Activated CD4-positive, alpha-beta T cell treated with anti-CD3 and anti-CD28 coated beads, Interleukin-2, amount 50 U/mL, for 1 hour (primary cell): ENCODE measurements at regions not wholly inside any gene's neighbourhood (a gene's known extent, or its start where the extent isn't known, plus 50 kb on each side); places are given as distances from the start of the nearest gene placed in this dataset.
"Not testable (repeated sequence)": the region's sequence is repeated elsewhere in the genome, so short reads cannot be mapped to it uniquely, and the experiment has no call there.

Experiments used
- DNase-seq: peaks from one replicate; pipeline ENCODE4 v3.0.0-alpha.2; 2020

DNA sequence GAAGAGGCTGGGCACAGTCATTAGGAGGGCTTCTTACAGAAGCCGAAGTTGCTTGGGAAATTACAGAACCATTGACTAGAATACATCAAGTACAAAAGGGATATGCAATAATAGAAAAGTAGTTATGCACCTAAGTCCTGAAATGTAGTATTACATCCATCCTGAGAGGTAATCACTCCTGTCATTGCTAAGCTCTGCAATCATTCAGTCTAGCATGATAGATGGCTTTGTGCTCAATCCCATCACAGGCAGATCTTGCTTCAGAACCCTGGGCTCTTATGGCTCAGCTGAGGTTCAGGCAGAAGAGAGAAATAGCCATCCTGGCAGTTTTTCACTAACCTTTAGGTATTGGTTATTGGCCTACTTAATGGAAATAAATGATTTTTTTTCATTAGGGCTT is 231.7 kb upstream of the AFF2 start:
- no peak for DNase-seq

DNA sequence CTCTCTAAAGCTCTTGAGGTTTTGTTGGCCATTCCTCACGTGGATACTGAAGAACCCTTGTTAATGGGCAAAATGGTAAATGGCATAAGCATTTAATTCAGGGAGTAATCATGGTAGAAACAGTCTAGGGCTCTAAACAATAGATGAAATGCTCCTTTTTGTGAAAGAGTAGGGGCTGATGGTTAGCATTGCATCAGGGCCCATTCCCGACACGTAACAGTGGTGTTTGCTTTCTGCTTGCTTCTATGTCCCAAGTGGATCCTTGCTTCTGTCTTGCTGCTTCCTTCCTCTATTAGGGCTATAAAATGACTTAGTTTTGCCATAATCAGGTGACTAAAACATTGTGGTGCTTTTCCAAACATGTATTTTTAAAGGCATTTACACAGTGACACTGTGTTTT is 230.9 kb upstream of the AFF2 start:
- no peak for DNase-seq

DNA sequence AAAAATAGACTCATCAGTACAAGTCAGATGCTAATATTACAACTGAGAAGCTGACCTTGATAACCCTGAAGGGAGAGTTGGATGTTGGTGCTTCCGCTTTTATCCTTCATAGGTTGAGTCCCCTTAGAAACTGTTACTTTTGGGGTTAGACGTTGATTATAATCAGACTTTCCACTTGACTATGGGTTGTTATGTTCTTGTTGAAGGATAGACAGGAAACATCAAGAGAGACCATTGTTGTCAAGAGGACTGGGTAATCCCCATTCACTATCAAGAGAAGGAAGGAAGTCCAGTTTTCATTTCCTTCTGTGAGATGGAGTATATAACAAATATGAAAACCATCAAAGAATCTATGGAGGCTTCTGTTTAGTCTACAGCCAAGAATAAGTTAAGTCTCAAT is 229.9 kb upstream of the AFF2 start:
- no peak for DNase-seq

DNA sequence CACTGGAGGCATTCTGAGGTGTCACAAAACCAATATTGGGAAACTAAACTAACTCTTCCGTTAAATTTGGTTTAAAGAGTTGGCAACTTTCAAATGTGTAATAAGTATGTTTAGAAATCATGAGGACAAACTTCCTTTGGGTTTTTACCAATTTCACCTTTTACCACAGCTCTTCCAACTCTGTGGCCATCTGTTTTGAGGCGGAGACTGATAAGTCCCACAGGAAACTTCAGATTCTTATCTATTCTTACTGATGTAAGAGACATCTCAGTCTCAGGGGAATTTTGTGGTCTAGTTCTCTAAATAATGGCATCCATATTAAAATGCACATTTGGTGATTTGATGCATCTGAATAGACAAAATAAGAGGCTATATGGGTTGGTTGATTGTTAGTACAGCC is 229.2 kb upstream of the AFF2 start:
- DNase-seq, result no peak

DNA sequence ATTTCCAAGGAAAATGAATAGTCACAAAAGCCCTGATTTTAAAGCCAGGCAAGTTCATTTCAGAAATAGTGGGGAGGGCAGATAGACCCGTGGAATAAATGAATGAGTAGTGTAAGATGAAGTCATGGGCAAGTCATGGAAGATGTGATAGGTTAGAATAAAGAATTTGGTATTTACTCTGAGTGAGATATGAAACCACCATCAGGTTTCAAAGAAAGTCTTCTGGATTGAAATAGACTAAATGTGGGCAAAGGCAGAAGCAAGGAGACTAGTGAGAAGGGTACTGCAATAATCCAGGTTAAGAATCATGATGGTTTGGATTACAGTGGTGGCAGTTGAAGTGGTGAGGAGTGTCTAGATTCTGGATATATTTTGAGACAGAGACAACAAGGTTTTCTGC is 218.5 kb upstream of the AFF2 start:
- no peak for DNase-seq

DNA sequence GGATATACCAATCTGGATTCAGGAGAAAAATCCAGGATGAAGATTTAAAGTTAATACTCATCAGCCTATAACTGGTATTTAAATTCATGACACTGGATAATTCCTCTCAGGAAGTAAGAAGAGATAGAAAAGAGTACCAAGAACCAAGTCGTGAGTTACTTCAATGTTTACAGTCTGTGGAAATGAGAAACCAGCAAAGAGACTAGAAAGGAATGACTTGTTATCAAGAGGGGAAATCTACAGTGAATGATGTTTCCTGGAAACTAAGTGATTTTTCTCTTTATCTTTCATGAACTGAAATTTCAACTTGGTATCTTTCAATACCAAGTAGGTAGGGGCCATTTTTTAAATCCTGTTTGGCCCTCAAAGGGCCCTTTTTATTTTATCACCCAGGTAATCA is 217.9 kb upstream of the AFF2 start:
- no peak for DNase-seq

DNA sequence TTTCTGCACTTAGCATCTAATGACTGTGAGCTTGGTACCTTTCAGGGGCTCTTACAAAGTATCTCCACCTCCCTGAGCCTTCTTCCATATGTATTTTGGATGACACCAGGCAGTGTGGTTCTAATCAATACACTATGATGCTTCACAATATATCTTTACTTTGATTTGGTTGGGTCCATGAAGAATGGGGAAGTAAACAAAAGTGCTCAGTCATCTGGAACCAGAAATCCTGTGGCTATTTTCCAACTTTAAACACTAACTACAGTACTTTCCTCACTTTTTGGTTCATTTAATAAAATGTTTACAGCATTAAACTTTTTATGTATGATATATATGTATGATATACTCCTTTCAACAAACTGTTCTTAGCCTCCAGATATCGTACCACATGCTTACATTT is 216.4 kb upstream of the AFF2 start:
- no peak for DNase-seq

DNA sequence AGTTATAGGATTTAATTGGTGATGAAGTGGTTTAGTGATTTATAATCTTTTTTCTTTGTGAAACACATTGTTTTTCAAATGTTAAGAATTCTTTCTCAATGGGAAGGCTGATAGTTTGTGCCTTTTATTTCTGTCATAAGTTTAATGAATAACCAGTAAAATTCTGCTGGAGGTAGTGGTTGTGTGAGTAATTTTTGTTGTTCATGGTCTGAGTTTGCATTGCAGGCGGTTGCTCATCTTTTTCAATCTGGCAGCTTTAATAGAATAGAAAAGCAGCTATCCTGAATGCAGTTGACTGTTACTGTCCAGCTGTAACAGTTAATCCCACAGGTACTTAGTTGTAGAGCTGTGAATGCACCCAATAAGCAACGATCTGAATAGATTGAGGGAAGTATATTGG is 215.6 kb upstream of the AFF2 start:
- no peak for DNase-seq

DNA sequence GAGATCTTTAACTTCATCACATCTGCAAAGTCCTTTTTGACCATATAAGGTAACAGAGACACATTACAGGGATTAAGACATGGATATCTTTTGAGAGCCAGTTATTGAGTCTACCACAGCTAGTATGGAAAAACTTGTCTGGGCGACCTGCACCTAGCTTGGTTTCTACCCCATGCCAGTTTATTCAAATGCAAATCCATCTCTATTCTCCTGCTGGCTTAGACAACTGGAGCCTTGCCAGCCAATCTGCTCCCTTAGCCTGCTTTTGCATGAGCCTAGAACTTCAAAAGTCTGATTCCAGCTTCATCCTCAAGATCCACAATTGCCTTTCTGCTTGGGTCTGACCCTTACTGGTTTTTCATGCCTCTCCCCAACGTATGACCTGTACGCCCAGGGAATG is 212.0 kb upstream of the AFF2 start:
- no peak for DNase-seq

DNA sequence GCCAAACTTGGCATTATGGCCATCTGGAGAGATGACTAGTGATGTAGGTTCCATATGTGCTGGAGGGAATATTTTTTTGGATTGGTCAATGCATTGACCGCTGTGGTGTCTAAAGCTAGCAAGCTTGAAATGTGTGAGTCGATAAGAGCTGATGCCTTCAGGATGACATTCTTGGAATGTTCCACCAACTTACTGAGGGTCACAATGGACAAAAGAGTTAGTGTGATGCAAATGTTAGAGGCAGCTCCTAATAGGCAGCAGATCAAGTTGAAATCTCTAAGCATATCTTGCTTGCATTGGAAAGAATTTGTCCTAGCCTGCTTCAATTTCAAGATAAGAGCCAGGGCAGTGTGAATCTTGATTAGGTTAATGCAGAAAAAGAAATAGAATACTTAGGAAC is 210.4 kb upstream of the AFF2 start:
- no peak for DNase-seq

DNA sequence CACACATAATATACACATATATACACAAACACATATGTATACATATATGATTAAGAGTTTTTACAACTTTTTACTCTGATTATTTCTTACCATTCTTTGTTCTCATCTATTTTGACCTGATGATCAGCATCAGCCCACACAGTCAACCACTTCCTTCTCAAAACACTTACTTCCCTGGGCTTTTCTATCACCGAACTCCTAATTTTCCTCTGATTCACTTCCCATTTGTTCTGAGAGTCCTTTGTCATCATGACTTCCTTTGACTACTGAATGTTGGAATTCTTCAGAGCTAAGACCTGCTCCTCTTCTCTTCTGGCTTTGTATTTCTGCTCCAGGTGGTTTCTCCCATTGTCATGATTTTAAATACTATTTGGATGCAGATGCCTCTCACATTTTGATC is 209.5 kb upstream of the AFF2 start:
- DNase-seq, result no peak

DNA sequence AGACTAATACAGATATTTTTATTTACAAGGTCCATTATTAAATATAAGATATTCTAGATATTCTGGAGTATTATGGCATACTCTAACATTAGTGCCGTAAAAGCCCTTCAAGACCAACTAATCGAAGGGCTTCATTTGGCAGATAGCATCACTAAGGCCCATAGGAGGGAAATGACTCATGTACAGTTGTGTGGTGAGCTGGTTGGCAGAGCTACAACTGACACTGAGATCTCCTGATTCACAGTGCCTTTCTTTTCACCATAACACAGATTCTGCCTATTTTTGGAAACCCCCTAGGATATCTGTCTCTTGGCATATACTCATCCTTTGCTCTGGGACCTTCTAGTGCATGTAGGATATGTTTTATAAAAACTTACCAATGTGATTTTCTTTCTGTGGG is 201.7 kb upstream of the AFF2 start:
- DNase-seq, result no peak

DNA sequence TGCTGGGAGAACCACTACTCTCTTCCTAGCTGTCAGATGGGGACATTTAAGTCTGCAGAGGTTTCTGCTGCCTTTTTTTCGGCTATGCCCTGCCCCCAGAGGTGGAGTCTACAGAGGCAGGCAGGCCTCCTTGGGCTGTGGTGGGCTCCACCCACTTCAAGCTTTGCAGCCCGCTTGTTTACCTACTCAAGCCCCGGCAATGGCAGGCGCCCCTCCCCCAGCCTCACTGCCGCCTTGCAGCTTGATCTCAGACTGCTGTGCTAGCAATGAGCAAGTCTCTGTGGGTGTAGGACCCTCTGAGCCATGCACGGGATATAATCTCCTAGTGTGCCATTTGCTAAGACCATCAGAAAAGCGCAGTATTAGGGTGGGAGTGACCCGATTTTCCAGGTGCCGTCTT is 195.2 kb upstream of the AFF2 start:
- not testable (repeated sequence) for DNase-seq

DNA sequence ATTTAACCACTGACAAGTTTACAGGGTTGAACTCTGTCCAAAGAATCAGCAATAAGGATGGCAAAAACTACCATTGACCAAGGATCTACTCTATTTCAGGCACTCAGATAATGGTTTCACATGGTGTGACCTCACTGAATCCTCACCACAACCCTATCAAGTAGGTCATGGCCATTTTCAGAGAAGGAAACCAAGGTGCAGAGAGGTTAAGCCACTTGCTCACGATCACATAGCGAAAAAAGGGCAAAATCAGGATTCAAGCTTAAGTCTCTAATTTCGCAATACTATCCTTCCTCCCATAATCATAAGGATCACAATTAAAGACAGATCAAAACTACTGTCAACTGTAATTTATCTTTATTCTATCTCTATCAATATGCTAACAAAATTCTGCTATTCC is 191.0 kb upstream of the AFF2 start:
- DNase-seq, result no peak

DNA sequence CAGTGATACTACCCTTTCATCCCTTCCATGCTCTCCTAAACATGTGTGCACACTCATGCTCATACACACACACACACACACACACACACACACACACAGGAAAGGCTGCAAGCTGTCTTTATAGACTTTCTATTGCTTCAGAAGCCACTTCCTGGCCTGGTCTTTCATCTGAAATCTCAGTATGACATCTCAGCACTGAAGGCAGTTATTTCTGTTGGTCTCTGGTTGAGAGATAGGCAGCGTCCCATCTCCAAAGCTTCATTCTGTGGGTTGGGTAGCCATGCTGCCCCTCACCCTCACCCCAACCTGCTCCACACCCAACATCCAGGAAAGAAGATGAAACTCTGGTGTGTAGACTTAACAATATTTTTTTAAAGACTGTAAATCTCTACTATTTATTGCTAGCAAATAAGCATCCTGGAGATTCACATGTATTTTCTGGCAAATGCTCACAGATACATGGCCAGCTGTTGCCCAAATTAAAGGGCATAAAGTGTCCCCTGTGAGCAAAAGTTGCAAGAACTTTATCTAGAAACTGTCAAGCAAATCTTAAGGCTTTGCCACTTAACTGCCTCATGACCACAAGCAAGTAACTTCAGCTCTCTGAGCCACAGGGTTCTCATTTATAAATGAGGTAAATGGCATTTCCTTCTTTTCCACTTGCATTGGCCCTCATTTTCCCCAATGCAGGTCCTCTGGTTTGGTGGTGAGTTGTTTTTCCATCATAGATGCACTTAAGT is 189.8 kb upstream of the AFF2 start:
- DNase-seq, result peak; percentile 33

DNA sequence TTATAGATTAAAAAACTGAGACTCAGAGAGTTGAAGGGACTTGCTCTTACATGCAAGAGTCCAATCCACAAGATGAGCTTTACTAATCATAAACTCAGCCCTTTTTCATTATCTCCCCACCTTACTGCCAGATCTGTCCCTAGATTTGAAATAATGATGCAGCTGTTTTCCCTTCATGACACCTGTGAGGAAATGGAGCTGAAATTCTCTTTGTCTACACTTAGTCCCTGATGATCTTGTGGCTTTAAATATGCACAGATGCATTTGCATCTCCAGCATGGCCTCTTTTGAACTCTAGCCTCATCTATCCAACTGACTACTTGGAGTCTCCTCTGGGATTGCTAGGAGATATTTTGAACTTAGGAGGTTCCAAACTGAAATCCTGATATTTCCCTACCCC is 188.9 kb upstream of the AFF2 start:
- no peak for DNase-seq

DNA sequence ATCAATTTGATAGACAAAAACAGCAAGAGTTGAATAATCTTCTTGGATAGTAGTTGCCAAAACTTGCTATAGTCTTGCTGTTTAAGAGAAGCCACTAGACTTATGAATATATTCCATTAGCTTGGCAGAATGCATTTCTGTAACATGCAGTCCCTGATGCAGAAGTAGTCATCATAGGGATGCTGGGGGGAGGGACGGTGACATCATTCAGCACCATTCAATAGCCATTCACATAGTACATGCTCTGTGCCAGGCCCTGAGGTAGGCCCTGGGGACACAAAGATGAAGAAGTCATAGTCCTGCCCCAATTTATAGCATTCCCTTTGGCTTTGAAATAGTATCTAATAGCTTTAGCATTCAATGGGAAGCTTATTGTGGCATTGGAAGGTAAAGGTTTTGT is 185.5 kb upstream of the AFF2 start:
- no peak for DNase-seq

DNA sequence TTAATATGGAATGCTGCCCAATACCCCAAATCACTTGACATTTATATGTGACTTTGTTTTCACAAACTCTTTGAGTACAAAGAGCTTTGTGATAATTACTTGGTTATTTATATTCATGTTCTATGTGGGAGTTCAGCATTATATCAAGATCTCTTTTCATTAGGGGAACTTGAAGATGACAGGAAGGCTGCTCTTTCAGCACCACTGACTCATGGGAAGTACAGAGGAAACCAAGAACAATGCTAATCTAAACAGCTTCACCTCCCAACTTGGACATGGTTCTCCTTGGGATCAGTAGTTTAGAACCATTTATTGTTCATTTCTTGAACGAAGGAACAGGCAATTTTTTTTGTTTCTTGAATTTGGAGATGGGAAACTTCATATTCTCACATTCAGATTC is 184.0 kb upstream of the AFF2 start:
- no peak for DNase-seq

DNA sequence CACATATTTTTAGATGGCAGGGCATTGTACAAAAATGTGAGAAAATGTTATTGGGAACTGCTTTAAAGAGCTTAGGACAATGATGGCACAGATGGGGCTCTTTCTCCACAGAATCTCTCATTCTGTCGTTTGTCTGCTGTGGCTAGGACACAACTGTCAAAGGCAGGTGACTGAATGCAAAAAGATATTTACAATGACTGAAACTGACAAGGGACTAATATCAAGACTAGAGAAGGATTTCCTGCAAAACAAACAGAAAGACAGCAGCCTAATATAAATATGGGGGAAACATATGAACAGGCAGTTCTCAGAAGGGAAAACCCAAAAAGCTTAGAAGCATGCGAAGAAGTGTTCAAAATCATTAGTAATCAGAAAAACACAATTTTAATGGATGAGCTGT is 177.5 kb upstream of the AFF2 start:
- DNase-seq, result no peak

DNA sequence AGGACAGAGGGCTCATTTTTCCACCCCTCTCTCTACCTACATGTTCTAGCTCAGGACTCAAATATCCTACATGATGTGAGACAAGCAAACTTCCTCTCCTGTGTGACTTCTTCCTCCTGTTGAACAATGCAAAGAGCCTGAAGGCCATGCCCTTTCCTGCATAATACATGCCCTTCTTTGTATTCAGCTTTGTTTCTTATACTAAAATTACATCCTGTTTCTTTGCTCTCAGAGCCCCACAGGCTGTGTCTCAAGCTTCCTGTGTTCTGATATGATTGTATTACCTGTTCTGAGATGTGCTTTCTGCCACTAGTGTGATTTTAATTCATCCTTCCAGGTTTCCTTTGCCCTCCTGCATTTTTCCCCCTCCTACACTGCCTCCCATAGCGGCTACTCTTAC is 166.4 kb upstream of the AFF2 start:
- no peak for DNase-seq

DNA sequence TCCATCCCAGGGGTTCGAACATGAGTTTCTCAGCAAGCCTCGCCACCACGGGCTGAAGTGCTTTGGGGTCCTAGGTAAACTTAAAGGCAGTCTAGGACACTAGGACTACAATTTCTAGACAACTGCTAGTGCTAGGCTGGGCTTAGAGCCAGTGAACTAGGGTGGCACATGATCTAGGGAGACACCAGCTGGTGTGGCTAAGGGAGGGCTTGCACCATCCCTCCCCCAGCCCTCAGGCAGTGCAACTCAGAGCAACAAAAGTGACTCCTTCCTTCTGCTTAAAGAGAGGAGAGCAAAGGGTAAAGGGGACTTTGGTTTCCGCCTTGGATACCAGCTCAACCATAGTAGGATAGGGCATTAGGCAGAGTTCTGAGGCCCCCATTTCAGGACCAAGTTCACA is 162.5 kb upstream of the AFF2 start:
- DNase-seq, result no peak

DNA sequence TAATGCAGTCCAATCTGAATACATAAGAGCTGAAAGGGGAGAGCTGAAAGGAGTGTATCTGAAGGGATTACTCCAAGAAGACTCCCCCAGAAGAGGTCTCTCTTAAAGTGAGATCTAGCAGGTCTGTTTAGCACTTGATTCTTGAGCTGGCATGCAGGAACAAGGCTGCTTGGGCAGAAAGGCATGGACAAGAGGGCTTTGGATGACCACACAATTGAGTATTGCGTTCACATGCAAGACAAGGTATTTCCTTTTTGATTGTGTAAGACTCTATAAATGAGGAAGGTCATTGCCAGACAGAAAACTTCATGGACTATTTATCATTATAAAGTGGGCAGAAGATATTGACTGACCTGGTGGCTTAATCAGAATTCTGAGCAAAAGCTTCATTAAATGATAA is 145.5 kb upstream of the AFF2 start:
- no peak for DNase-seq

DNA sequence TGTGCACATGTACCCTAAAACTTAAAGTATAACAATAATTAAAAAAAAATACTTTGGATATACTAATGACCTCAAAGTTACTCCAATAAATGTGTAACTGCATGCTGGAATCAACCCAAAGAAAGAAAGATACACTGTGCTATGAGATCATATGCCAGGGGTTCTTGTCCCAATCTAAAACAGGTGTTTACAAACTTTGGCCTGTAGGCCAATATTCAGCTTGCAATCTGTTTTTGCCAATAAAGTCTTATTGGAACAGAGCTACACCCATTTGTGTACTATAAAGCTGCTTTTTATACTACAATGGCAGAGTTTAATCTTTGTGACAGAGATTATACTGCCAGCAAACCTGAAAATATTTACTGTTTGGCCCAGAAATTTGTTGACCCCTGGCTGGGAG is 138.8 kb upstream of the AFF2 start:
- DNase-seq, result no peak

DNA sequence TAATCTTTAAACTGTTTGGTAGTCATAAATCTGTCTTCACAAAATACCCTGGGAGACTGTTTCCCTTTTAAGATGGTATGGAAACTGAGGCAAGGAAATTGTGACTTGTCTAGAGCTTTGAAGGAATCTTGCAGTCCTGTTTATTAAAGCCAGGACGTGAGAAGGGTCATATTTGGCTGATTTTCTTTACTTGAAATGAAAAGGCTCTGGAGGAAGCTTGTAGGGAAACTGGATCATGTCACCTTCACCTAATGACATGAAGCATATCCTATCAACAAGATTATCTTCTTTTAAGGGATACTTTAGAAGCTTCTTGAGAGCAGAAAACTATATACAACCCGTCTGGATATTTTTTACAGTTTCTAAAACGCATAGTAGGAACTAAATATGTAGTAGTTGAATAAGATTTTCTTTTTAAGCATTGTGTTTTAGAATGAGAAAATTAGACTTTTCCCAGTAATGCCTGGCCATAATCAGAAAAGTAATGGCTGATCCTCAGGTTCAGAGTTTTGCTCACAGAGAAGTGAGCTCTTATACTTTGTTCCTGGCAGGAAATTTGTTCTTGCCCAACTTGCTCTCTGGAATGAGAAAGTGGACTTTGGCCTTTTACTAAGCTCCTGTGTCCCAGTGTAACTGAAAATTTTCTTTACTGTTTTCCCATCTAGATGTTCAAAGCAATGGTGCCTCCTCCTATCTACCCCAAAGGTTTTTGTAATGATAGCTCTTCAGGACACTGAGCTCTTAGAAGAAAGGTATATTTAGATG is 136.8 kb upstream of the AFF2 start:
- DNase-seq, result no peak

DNA sequence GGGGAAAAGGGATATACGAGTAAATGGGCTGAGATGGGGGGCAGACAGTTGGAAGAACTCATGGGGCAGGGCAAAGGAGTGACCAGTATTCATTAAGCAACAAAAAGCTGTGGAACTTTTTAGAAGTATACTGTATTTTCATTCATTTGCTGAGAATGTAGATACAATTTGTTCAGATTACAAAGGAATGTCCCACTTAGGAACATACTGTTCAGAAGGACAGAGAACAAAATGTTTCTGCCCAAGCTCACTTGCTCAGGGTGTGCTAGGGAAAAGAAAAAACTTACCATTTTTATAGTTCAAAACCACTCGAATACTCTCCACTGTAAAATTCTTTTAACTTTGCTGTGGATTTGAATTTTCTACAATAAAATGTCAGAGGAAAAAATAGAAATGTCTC is 135.2 kb upstream of the AFF2 start:
- DNase-seq, result no peak
